HG02938 (cell line): ENCODE measurements at regions not wholly inside any gene's neighbourhood (a gene's known extent, or its start where the extent isn't known, plus 50 kb on each side); places are given as distances from the start of the nearest gene placed in this dataset.

ENCODE experiments used
- ATAC-seq: cut with Tn5 transposase; IDR thresholded peaks from one replicate; pipeline ENCODE4 v1.9.1; 2021; ENCODE audit warnings: mild to moderate bottlenecking, moderate library complexity; ENCODE audit not compliant: unreplicated experiment

DNA sequence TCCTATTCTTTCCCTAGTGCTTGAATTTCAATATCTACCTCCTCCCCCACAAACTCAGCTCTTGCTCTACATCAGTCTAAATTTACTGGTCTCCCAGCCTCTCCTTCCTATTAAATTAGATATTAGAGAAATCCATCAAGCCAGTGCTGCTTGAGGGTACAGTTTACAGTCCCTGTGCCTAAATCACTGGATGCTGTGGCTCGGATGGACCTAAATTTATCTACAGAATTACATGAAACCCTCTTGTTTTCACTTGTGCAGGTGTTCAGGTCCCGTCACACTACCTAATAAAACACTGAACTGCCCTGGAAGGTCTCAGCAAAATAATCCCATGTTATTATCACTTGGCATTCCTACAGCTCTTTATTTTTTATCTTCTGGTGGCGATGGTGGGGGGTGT is 134.7 kb upstream of the E2F8 start:
- ATAC-seq = no peak

DNA sequence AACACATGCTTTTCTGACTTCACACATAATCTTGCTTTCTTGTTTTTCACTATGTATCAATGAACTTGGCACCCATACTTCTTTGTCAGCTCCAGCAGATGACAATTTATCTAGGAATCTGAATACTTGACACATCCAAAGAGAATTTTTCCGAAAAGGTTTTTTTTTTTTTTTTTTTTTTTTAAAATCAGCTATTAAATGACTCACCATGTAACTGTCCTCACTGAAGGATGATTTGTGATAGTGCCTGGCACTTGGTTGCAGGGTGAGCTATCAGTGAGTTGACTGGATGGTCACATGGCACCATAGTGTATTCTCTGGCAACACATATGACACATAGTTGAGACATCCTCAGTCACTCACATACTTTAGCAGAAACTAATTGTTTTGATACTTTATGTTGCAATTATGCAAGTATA is 133.4 kb upstream of the E2F8 start:
- no peak for ATAC-seq

DNA sequence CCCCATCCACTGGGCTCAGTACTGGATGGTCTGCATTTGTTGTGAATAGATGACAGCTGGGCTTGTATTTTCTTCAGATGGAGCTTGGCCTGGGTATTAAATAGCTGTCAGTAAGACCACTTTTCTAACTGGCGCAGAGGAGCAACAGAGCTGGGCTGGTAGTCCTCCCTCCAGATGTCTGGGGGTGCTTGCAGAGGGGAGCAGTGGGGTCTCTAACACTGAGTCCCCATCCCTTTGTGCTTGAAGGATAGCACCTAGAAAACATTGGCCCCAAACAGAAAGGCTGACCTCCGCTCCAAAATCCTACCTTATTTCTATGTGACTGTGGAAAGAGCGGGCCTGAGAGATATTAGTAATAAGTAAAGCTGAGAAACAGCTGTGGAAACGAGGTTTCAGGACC is 131.6 kb upstream of the E2F8 start:
- ATAC-seq = no peak

DNA sequence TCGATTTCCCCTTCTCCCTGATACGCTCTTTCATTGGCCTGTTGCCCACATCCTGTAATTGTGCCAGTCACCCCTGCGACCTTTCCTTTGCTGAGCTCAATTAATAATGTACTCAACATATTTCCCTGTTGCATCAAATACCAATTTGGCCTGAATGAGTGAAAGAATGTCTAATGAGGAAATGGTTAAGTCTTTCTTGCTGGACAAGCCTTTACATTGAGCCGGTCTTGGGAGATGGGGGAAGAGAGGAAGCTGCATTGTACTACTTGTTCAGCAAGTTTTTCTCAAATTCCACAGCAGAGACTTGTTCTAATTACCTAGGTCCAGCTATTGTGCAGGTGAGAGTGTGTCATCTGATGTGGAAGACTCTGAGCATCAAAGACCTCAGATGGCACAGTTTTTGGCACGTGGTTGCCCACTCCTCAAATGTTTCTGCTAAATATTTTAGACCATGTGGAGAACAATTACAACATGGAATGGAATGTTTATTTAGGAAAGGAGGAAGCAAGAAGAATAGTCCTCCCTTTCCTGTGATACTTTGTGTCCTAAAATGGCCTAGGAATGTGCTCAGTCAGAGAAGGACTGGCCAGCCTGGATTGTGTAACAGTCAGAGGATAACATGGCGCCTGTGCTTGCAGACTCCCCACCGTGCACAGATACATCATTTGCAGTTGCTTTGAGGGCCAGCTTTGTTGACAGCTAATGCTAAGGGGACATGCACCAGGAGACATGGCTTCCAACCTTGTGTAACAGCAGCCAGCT is 129.5 kb upstream of the E2F8 start:
- ATAC-seq = no peak

DNA sequence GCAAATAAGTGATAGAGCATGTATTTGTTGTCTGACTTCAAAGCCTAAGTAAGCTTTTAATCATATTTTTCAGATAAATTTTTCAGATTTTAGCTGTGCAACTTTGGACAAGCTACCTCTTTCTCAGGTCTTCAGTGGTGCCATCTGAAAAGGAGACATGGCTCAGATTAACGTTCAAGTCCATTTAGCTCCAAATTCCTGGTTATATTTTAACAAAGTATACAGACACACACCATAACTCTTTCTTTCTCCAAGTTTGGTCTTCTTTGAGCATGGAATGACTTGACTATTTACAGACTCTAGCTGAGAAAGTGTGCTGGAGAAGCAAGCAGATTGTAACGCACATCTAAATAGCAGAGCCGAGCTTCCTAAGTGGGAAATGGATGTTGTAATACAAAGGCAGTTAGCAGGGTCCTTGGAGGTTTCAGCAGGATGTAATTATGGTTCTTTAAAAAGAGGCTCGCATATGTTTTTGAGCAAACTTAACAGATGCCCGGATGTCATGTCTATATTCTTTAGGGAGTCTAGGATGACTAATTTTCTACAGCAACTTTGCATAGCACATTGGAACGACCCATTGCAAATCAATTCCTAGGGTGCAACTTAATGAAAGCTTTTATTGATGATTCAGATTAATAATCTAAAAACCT is 128.1 kb upstream of the E2F8 start:
- no peak for ATAC-seq

DNA sequence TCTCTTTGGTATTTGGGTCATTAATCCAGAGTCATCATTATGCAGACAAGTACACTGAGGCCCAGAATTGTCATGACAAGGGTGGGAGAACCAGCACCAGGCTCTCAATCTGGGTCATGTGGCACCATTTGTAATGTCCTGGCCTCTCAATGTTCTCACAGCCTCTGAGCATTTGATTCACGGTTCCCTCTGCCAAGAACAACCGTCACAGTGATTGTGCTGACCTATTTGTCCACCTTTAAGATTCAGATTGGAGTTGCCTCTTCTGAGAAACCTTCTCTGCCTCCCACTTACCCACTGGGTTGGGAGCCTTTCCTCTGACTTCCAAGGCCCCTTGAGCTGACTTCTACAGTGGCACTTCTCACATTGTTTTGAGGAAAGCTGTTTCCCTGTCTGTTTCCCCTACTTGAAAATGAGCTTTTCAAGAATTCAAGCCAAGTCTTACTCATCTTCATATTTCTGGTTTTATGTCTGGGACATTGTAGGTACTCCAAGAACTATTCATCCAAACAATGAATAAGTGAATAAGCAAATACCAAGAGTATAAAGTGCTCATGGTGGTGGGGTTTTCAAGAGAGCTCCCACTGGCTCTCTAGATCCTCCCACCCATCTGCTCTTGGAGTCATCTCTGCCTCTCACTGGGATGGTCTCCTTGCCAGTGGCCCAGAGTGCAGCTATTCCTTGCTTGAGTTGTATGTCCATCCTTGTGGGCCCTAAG is 126.4 kb upstream of the E2F8 start:
- ATAC-seq = no peak

DNA sequence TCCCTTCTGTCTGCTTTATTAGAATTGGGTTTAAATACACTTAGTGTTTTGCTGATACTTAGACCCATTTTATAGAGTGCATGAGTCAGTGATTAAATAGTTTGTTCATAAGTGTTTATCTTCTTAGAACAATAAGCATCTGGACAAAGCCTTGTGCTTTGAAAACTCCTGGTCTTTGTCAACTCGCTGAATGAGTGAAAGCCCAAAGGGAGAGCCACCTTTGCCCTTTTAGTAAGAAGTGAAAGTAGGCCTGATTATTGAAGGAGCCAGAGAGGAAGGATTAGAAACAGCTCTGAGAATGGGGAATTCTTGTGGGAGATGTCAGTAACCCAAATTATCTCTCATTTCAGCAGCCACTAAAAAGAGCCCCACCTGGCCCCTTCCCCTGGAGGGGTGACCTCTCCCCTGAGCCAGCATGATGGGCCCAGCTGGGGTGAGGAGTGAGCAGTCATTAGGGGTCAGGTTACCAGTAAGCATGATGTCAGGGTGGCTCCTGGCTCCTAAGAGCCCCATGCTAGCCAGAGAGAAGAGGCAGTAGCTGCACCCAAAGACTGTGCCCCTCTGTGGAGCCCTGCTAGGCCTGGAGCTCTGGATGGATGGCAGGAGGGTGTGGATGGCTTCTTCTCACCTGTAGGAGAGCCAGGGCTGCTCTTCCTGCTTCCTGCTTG is 125.1 kb upstream of the E2F8 start:
- ATAC-seq = no peak

DNA sequence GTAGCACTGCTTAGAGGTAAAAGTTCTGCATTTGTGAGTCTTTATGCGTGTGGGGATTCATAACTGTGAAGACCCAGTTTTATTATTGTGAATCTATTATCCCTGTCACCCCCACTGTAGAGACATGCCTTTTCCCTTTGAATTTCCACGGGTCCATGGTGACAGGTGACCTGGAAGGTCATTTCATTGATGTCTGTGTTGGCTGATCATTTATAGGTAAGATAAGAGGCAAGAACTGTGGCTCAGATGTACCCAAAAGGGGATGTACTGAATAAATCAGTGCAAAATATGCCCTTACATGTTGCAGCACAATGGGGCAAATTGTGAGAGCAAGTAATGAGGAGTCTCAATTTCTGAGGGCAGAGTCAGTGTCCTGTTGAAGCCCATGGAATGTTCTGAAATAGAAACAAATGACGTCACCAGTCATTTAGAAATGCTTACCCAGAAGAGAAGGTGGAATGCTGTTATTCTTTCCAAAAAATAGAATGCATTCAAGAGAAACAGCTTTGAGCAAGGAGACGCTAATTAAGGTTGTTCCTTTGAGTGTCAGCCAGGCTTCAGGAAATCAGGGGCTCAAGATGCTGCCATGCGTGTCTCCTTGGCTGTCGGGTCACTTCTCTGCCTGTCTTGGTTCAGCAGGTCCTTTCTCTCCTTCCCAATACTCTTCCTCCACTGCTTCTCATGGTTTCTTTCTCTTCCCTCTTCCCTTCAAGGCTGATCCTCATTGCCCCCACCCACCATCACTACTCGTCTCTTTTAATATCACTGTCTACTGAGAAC is 118.7 kb upstream of the E2F8 start:
- ATAC-seq = no peak

DNA sequence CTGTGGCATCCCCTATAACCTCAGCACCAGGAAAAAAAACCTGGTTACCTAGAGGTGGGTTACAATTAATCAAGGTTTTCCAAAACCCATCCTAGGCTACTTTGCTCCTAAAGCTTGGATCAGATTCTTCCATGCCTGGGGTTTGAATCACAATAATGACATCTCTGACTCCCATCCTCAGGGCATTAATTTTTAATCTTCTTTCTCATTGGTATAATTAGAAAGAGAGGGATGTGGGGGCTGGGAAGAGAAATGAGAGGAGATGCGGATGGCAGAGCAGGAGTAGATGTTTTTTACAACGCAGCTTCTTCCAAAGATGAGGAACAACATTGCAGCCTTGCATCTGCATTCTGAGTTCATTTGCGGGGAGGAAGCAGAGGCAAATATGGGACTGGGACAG is 117.2 kb upstream of the E2F8 start:
- no peak for ATAC-seq

DNA sequence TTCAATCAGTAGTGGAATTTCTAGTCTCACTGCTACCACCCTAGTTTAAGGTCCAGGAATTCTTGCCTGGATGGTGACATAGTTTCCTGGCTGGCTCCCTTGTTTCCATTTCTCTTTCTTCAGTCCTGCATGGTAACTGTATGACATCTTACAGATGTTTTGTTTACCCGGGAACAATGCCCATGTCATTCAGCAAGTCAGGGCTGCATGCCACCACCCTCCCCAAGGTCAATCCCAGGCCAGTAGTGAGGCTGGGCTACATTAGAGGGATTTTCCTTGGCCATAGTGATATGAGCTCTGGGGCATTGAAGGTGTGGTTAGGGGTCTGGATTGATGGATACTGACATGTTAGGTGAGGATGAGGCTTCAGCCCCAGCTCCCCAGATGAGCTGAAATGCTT is 114.9 kb upstream of the E2F8 start:
- no peak for ATAC-seq

DNA sequence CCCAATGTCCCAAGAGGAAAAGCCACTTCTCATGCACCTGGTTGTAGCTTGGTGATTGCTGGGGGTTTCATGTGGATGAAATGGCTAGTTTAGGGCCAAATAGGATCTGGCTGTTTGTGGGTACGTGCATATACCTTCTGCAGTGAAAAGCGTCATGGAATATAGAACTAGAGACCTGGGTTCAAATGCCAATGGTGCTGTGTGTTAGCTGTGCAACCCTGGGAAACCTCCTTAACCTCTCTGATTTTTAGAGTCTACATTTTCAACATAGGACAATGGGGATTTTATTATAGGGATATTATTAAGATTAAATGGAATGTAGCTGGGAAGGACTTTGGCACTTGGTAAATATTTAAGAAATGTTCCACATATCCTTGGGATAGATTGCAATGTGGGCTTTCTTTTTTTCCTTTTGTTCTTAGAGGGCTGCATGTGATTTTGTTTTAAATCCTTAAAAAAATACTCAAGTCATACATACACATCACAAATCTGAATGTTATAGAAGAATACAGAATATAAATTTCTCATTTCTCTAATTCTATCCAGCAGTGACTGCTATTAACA is 112.6 kb upstream of the E2F8 start:
- no peak for ATAC-seq

DNA sequence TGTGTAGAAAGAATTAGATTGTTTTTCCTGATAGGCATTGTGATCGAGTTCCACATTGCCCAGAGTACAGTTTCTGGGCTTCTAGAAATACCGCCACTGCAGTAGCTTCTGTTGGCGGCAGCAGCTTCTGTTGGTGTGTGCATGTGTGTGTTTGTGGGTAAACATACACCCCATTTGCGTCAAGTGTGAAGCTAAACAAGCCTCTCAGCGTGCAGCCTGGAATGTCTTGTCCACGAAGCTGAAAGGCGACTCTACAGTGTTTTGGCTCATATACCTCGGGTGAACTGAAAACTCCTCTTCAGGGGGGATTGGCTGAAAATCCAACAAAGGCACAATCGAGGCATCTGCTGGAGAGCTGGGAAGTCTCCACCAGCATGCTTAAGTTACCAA is 112.0 kb upstream of the E2F8 start:
- ATAC-seq = no peak

DNA sequence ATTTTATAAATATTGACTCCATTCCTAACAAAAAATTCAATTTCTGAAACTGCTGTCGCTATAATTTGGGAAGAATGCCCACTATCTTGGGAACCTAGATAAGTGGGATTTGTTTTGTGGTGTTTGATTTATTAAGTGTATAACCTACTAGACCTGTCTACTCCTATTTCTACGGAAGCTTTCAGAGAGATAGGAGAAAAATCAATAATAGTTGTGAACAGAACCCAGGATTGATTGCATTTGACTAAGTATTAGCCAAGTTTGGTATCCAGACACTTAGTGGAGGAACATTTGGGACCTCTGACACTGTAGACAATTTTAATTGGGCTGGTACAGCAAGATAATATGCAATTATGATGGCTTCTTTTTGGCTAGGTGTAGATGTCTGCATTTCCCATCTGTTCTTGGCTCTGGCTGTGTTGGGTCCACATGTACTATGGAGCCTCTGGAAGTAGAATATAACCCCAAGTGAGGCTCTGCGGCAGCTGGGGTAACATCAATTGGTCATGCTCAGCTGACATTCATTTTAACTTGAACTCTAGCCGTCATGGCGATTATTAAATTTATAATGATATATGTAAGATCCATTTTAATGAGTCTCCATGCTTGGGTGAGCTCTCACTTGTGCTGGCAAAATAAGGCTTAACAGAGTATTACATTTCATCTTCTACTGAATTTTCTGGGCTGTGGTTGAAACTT is 111.5 kb upstream of the E2F8 start:
- ATAC-seq = no peak

DNA sequence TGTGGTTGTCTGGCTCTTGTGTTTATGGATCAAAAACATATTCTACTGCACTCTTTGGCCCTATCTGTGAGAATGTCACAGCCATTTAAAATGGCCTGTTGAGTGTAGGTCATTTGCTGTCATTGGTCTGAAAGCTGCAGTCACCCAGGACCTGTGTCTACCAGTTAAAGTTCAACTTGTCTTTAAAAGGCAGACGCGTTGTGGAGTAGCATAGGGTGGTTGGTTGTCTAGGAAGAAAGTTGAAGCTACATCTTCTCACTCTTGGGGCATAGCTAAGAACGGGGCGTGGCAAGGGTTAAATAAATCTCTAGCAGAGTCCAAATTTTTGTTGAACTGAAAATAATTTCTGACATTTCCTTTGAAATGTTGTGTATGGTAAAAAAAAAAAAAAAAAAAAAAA is 110.7 kb upstream of the E2F8 start:
- no peak for ATAC-seq

DNA sequence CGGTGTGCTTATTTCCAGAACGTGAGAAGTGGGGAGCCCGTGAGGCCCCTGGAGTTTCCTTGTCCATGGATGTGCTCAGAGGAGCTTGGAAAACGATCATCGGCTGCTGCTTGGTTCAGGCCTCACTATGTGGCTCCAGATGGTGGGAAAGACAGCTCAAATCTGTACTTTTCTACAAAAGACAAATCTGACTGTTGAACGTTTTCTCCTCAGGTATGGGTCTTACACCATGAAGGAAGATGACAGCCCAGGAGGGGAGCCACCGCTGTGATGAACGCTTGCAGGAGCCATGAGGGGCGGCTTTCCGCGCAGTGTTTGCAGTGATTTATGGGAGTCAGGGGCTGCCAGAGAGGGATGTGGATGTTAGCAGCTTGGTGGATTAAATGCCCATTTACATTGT is 109.4 kb upstream of the E2F8 start:
- ATAC-seq = no peak

DNA sequence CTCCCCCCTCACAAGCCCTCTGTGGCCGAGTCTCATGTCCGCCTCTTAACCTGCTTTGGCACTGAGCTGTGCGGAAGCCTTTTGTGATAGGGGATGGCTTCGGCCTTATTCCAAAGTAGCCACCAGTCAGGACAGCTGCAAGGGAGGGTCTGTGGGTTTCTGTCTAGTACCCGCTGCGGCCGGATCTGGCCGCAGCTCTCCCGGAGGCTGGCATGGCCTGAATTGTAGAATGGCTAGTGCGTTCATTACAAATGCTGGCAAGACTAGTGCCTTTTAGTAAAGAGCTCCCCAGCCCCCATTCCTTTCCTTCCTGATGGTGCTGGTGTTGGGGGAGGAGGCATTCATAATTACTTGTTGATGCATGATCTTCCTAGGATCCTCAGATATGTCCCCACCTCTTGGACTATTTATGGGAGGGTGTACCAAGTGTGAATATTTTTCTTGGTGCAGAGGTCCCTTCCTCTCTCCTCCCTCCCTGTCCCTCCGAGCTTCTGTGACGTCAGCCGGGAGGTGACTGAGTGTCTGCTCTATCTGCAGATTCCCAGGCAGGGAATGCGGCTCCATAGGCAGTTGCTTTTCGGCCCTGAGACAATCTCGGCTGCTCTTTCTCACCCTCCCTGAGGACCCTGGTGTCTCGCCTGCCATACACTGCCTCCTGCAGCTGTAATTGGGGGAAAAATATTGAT is 108.7 kb upstream of the E2F8 start:
- ATAC-seq = no peak

DNA sequence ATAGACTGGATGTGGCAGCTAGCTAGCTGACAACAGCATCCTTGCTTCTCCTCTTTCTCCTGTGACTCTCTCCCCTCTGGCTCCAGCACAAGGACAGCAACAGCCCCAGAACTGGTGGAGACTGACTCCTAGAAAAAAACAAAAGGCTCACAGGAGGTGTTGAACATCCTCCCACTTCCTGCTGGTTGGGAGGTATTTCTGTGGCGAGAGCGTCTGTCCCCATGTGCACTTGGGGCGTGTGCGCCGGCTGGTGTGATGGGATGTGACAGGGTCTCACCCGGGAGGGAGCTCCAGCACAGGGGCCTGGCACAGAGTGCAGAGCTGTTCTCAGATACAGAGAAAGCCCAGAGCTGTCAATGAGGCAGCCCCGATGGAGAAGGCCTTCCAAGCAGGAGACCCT is 107.2 kb upstream of the E2F8 start:
- ATAC-seq = no peak

DNA sequence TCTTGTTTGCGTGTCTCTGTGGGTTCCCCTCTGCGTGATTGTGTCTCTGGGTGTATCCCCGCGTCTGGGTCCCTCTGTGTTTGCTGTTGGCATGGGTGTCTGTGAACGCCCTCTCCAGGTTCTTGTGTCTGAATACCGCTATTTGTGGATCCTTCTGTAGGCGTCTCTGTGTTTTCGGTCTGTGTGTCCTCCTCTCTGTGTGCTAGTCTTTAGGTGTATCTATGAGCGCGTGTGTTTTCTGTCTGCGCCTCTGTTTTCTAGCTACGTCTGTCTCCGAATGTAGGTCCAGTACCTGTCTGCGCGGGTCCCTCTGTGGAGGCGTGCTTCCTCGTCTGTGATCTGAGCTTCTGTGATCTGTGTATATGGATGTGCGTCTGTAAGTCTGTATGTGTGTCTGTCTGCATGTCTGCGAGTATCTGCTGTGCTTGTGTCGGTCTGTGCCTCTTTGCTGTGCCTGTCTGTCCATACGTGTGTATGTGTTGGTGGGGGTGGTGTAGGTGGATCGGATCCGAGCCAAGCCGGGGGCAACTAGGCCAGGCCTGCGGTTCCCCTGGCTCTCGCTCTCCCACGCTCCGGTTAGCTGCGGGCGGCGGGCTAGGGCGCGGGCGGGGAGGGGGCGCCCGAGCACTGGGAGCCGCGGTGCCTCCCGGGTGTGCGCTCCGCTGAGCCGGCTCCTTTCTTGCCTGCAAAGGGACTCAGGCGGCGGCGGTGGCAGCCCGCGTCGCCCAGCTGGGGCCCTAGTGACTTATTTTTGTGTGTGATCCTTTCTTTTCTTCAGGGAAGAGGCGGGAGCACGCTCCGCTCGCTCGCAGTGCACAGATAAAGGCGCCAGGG is 105.3 kb upstream of the E2F8 start:
- no peak for ATAC-seq

DNA sequence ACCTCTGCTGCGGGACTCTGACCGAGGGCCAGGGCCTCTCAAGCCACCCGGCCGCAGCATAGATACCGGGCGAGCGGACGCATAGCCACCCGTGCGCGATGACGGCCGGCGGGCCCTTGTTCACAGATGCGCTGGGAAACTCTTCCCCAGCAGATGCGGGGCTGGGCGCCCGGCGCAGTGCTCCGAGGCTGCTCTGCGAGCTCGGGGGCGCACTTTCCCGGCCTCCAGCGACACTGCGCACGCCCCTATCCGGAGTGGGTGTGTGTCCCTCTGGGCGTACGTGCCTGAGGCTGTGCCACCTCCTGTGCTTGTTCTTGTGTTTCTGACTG is 104.7 kb upstream of the E2F8 start:
- no peak for ATAC-seq
